GM18502 (cell line): ENCODE measurements at regions not wholly inside any gene's neighbourhood (a gene's known extent, or its start where the extent isn't known, plus 50 kb on each side); places are given as distances from the start of the nearest gene placed in this dataset.

Experiments
- ATAC-seq: cut with Tn5 transposase; IDR thresholded peaks from one replicate; pipeline ENCODE4 v1.9.1; 2021; ENCODE audit warnings: mild to moderate bottlenecking; ENCODE audit not compliant: unreplicated experiment, poor library complexity

DNA sequence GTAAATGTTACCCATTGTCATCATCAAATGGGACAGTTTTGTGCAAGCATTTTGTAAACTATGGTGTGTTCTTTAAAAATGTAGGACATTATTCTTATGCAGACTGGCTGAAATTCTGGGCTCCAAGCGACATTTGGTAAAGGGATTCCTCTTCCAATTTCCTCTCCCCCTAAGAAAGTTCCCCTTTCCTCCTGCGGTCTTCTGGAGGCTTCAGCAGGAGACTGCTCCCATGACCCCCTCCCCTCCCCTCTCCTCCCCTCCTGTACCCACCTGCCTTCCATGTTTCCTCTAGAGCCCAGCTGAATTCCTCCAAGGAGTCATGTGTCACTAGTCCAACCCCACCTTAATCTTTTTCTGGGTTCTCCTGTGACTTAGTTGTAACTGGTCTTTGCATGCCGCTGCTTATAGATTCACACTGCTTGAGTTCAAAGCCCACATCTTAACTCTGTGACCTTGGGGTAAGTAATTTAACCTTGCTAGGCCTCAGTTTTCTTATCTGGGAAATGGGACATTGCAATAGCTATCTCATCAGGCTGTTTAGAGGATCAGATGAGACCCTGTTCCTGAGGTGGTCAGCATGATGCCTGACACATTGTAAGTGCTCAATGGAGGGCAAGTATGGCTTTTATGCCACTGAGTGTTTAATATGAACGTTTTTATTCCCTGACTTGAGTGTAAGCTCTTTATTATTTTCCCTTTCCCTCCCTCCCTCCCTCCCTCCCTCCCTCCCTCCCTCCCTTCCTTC lies 69.9 kb upstream of the WDR26 start:
- ATAC-seq, result no peak

DNA sequence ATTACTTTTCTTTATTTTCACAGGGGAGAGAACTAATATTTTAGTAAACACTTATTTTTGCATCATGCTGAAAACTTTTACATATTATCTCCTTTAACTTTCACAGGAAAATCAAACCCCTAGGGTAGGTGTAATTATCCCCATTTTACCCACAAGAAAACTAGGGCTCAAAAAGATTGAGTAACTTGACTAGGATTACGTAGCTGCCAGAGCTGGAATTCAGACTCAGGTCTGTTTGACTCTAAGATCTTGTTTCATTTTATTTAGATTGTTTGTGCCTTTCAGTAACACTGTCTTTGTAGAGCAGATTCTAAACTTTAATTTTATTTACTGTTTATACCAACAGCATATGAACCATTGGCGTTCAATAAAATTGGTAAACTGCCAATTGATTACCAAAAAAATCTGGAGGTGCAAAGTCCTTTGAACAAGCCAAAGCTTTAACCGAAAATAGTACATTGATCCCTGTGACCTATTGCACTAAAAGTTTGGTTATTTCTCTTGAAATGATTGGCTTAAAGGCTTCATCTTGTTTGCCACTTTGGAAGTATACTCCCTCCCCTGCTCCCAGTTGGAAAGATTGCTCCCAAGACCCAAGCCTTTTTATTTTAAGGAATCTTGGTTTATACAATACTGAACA lies 71.0 kb upstream of the WDR26 start:
- no peak for ATAC-seq

DNA sequence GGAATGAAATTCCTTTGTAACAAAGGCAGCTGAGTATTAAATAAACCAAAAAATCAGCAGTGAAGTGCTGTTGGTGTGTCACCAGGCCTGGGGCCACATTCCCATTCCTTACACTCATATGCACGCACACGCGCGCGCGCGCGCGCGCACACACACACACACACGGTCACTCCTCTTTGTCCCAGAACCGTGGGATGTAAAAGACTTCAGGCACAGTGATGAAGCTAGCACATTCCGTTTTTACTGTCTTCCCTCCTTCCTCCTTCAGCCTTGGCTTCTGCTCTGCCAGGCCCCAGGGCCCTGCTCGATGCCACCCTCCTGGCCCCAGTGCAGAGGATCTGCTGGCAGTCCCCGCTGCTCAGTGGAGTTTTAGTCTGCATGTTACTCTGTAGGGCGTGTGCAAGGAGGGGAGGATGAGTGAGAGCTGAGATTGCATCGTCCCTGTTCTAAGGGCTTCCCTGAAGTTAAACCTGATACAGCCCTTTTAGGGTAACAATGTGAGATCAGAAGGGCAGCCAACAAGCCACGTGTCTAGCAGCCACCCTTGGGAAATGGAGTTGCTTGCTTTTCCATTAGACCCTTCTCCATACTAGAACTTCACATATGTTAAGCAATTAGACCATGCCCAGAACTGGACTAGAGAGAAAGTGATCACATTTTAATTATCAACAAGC lies 71.7 kb upstream of the WDR26 start:
- no peak for ATAC-seq

DNA sequence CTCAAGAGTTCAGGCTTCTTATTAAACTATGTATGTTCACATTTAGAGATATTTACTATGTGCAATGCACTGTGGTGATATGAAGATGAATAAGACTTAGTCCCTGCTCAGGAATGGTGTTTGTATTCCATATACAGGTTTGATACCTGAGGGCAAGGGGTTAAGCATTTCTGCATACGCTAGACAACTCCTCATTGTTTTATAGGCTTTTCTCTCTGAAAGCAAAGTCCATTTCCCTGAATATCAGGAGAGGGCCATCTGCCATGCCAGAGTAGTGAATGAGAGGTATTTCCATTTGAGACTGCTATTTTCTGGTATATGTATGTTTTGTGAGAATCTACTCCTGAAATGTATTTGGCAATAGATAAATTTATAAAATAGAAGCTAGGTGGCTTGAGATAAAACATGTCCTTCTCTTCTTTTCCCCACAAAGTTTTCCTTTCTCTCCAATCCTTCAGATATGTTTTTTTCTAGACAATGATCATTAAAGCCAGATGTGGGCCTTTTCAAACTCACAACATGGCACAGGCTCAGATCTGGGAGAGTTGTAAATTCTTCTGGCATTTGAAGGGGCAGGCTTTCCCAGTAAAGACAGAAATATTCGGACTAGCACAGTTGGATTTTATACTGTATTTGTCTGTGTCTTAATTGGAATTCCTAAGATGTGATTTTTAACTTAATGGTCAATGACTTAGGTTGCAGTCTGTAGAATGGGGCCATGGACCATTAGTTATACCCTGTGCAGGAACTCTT lies 73.3 kb upstream of the WDR26 start:
- no peak for ATAC-seq

DNA sequence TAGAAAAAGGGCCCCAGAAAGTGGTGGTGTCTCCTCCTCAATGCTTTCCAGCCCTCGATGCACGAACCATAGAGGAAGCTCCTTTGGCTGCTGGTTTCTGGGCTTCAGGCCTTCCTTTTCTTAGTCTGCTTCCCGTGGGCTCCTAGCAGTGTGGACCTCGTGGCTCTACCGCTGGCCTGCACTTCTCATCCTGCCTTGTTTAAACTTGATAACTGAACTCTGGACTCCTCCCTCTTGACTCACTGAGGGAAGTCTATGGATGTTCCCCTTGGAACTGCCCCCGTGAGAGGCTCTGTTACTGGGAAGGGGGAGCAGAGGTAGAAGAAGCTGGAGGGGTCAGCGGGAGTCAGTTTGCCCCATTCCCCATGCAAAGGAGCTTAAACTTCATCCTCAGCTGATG lies 75.3 kb upstream of the WDR26 start:
- no peak for ATAC-seq

DNA sequence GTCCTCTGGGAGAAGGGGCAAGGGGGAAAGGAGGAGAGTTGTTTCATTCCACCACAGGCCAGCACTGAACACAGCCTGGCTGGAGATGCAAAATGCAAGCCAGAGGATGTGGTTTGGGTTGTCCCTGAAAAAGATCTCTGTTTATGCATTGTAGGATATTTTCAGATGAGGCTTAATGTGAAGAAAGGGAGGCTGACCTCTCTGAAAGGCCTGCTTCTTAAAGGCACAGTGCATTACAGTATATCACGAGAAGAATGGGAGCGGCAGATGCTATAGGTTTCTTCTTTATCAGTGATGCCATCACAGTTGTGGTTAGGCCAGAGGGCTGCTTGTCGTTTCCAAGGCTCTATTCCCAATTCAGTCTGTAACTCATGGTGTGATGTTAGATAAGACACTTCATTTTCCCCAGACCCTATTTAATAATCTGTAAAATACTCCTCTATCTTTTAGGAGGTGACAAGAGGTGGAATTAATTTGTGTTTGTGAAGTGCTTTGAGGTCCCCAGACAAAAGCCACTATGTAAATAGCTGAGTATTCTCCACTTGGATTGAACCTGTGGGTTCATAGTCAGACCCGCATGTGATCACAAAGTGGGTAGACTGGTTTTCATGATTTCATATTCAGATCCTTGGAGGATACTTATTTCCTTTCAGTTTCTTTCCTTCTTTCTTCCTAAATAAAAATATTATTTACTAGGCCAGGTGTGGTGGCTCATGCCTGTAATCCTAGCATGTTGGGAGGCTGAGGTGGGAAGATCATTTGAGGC lies 76.5 kb upstream of the WDR26 start:
- no peak for ATAC-seq

DNA sequence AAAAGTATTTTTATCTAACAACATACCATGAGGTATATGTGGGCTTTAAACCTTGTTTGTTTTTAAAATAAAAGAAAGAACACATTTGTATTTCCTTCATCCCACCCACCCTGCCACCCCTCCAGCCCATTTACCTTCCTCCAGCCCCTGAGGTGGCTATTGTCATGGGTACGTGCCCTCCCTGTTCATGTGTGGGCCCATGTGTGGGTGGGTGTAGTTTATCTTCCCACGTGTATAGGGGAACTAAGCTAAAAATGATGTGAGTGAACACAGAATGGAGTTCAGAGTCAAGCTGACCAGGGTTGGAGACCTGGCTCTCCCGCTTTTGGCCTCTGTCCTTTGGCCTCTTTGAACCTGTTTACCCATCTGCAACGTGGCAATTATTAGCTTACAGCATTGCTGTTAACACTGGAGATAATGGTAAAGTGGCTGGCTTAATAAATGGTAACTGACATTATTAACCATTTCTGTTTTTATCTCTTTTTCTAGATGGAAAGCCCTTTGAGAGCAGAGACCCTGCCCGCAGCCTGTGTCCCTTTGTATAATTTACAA lies 78.1 kb upstream of the WDR26 start:
- ATAC-seq, result no peak

DNA sequence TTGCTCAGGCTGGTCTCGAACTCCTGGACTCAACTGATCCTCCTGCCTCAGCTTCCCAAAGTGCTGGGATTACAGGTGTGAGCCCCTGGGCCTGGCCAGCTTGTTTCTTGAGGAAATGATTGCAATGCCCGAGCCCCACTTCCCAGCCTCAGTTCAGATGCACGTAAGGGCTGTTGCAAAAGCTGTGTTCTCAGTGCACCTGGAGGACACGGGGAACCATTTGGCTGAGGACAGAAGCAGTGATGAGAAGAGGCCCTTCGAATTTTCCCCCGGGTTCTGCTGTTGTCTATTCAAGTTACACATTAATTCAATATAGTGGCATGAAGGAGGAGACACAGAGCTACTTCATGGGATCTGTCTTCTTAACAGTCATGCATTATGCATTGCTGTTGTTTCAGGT lies 78.8 kb upstream of the WDR26 start:
- ATAC-seq, result no peak

DNA sequence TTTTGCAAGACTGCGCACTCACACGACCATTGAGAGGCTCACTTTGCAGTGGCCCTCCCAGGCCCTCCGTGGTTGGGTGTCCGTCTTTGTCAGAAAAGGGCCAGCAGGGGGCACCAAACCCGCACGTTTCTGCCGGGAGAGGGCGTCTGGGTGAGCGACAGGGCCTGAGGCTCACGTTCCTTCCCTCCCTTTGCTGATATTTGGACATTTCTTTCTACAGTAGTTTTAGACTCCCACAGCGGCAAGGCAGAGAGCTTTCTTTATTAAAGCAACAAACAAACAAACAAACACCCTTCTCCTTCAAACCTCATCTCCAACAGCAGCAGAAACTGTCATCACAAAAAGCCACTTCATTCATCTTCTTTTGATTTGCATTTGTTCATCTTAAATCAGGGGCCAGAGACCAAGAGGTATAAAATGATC lies 79.2 kb upstream of the WDR26 start:
- ATAC-seq, result peak; percentile 97

DNA sequence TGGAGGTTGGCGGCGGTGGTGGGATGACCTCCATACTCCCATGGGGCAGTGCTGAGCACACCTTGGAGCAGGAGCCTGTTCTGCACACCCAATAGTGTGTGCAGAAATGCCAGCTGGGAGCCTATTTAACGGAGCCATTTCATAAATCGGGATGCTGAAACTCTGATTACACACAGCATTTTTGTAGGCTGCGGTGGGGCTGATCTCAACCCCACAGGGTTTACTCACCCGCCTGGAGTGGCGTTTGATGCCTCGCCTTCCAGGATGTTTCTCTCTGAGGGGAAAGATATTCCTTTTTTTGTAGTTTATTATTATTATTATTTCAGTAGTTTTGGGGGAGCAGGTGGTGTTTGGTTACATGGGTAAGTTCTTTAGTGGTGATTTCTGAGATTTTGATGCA lies 82.6 kb upstream of the WDR26 start:
- no peak for ATAC-seq

DNA sequence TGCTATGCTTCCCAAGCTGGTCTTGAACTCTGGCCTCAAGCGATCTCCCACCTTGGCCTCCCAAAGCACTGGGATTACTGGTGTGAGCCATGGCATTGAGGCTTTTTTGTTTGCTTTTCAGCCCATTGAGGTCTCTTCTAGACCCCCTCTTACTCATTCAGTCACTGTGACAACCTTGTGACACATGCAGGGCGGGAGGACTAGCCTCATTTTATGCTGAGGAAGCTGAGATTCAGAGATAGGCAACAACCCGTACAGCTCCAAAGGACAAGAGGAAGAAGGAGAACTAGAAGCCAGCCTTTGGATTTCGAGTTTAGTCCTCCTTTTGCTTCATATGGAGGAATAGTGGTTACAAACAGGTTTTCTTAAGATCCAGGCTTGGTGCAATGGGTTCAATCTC lies 83.9 kb upstream of the WDR26 start:
- ATAC-seq, result no peak

DNA sequence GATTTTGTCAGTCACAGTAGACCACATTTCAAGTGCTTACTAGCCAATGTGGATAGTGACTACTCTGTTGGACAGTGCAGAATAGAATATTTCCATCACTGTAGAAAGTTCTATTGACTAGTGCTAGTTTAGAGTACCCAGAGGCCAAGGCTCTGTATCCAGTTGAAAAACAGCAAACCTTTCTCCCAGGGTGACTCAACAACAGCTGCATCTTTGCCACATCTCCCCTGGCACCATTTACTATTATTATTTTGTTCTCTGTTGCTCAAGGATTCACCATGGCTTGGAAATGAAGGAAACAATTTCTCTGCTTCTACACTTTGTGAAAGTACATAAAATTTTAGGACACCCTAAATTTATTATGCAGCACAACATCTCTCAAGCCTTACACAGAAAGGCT lies 85.3 kb upstream of the WDR26 start:
- ATAC-seq, result no peak

DNA sequence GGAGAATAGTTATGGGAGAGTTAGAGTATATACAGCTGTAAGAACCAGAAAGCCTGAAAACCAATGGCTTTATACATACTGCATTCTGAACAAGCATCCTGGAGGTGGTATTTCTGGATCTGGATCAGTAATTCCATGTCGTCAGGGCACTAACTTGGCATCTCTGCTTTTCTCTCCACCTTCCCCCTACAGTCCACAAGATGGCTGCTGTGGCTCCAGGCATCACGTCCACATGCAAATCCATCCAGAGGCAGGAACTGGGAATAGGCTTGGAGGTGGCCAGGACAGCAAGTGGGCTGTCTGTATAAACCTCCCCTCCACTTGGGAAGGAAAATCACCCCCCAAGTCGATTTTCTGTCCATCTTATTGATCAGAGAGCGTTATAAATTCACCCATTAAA lies 86.2 kb upstream of the WDR26 start:
- no peak for ATAC-seq

DNA sequence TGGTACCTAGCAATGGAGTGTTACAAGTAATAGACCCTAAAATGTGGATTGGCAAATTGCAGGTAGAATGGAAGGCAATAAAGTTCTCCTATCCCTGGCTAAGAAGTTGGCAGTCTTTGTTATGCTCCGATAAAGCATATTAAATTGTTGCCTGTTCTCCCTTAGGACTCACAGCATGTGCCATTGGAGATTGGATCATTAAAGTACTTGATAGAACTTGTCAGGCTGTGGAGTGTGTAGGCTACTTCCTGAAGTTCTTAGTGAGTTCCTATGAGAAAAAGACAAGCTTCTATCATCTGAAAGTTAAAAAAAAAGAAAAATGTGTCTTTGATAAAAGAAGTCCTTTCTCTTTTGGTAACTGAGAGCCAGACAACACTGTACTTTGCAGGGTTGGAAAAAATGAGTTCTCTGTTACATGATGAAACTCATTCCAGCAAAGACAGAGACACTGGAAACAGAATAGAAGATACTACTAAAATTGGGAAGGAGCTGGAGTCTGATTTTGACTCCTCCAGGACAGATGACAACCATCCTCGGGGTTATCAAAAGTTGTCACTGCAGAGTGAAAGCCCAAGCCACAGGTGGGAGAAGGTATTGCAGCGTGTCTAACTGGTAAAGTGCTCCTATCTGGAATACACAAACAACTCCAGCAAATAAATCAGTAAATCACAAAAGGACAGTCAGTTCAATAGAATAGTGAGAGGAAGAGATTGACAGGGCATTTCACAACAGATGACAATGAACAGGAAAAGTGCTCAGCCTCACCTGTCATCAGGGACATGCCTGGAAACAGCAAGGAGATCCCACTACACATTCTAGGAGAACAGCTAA lies 87.5 kb upstream of the WDR26 start:
- no peak for ATAC-seq

DNA sequence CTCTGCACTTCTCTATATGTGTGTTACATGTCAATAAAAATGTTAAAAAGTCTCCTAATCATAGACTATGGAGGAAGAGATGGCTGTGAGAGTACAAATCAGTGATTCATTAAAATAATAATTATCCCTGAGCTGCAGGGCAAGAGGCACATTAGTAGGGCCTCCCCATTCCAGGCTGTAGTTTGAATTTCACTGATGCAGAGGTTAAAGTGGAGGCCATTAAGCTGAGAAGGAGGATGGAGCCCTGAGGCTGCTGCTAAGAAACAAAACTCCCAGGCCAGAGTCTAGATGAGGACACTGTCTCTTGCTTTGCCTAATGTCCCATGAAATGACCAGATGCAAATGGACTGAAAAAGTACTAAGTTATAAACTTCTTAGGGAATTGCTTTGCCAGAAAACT lies 89.1 kb upstream of the WDR26 start:
- ATAC-seq, result no peak

DNA sequence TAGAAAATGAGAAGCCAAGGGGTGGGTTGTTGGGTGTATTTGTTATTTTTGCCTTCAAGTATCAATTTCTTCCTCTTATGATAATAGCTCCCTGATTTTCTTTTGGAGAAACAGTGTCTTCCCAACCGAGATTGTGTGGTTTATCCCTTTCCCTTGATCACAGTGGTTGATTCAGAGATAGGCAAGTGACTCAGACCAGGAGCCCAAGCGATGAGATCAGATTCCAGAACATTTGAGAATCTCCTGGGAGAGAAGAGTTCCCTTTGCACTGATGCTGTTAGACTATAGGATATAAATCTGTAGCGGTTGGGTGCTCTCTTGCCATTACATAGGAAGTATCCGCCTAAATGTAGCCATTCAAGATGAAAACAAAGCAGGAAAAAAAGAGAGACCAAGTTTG lies 90.1 kb upstream of the WDR26 start:
- ATAC-seq, result no peak

DNA sequence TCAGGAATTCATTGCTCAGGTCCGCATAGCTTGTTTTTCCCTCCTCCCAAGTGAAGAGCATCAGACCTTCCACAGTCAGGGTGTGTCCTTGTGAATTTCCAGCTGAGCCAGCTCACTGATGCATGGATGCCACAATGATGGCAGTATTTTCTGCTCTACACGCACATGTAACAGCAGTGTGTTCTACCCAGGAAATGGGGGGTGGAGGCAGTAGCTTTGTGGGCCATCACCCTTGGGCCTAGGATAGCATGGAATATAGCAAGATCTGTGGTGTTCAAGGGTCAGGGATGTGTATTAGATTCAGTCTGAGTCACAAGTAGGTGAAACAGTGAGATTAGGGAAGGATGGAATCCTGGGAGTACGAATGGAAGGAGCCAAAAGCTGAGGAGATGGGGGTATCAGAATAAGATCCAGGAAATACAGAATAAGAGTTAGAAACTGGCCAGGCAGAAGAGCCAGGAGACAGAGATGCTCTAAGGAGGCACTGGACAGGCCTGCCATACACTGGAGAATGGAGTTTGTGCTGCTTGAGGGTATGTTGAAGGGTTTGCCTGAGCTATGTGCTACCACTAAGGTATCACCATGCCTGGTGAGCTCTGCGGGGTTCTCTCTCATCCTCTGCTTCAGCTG lies 90.6 kb upstream of the CNIH3 start:
- no peak for ATAC-seq

DNA sequence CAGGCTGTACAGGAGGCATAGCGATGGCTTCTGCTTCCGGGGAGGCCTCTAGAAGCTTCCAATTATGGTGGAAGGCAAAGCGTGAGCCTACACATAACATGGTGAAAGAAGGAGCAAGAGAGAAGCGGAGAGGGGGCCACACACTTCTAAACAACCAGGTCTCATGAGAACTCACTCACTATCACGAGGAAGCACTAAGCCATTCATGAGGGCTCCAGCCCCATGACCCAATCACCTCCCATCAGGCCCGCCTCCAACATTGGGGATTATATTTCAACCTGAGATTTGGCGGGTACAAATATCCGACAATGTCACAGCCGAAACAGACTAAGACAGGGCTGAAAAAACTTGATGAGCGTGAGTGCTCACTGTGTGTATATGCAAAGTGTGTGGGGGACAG lies 89.3 kb upstream of the CNIH3 start:
- no peak for ATAC-seq

DNA sequence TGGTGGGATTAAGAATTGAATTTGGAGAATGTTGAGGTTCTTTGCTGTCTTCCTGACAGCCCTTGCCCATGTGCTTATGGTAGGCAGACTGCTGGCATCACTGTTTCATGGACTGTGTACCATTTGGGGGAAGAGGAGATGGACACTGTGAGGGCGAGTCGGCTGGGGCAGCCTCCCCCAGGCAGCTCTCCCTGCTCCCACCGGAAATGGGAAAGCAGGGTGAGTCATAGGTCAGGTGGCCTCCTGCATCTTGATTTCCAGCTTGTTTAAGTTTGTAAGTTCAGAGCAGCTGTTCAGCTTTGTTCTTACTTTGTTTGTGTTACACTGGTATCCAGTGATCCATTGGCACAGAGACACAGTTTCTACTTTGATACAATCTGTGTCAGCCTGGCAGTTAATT lies 87.2 kb upstream of the CNIH3 start:
- ATAC-seq, result no peak
